ENCODE measurements at regions not wholly inside any gene's neighbourhood (a gene's known extent, or its start where the extent isn't known, plus 50 kb on each side); places are given as distances from the start of the nearest gene placed in this dataset.

DNA sequence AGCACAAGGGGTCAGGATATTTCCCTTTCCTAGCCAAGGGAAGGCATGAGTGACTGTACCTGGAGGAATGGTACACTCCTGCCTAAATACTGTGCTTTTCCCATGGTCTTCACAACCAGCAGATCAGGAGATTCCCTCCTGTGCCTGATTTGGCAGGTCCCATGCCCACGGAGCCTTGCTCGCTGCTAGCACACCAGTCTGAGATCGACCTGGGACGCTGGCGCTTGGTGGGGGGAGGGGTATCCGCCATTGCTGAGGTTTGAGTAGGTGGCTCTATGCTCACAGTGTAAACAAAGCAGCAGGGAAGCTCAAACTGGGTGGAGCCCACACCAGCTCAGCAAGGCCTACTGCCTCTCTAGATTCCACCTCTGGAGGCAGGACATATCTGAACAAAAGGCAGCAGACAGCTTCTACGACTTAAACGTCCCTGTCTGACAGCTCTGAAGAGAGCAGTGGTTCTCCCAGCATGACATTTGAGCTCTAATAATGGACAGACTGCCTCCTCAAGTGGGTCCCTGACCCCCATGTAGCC is 486.0 kb upstream of the CHRM3 start:
- Histone ChIP-seq H3K4me2 (replicated peaks; ENCODE audit: low read depth, low read length, poor library complexity, severe bottlenecking) (no peak overlapping the region), H3K27me3 (replicated peaks in 1 of 4; ENCODE audit: control extremely low read depth in 1 of 4, control insufficient read depth in 3 of 4, insufficient read depth in 4 of 4, low read length in 3 of 4) (no peaks in the 10 kb centered on the region), H3K4me1 (ENCODE audit: control insufficient read depth in 2 of 2, insufficient read depth in 2 of 2, low read length in 2 of 2) (no peaks in the 10 kb centered on the region), H2AFZ (ENCODE audit: insufficient read depth, low read depth, low read length, poor library complexity, severe bottlenecking) (no peak overlapping the region), H3K9me3 (ENCODE audit: control extremely low read depth in 1 of 3, control insufficient read depth in 2 of 3, insufficient read depth in 1 of 3, low read length in 2 of 3) (peaks cover 0 to 13% (median 0%) of the 10 kb centered on the region in 3 donors), H3K9ac (ENCODE audit: low read length) (no peak overlapping the region), H4K20me1 (ENCODE audit: control insufficient read depth, insufficient read depth, low read length, poor library complexity, severe bottlenecking) (no peaks in the 10 kb centered on the region), H3K27ac (ENCODE audit: low read length in 2 of 2) (no peak overlapping the region), H3K4me3 (ENCODE audit: control extremely low read depth in 1 of 5, extremely low read depth in 1 of 5, insufficient read depth in 1 of 5, low read depth in 2 of 5, low read length in 4 of 5) (no peak overlapping the region), H3K79me2 (ENCODE audit: control insufficient read depth, insufficient read depth, low read length) (no peaks in the 10 kb centered on the region), H3K36me3 (replicated peaks in 1 of 2; ENCODE audit: control extremely low read depth in 1 of 2, control insufficient read depth in 1 of 2, extremely low read depth in 1 of 2, insufficient read depth in 2 of 2, low read length in 1 of 2) (no peaks in the 10 kb centered on the region)
- Mint-ChIP-seq H3K4me3 (no peak overlapping the region), H3K4me1 (no peaks in the 10 kb centered on the region), H3K27ac (no peak overlapping the region), H3K27me3 (no peaks in the 10 kb centered on the region), H3K9me3 (ENCODE audit: insufficient read depth) (peaks cover 11% of the 10 kb centered on the region)
- WGBS (ENCODE audit: insufficient coverage) = 98% methylated on average over 3 of the region's 8 CpGs
- ChIA-PET POLR2A (no interaction called here), CTCF (no interaction called here)
- DNase-seq = no peak
- intact Hi-C loops (cut with micrococcal nuclease) = no loop called here
- ATAC-seq (ENCODE audit: low read depth) = no peak
- no peak for TF ChIP-seq CTCF (IDR thresholded peaks at IDR 0.05)
- TF ChIP-seq EZH2 (IDR thresholded peaks at IDR 0.05; ENCODE audit: borderline replicate concordance, insufficient read depth, low read depth, low read length, poor library complexity, severe bottlenecking) = no peak

GRCh38 chr1:238898856-238899255 is 487.5 kb upstream of the CHRM3 start:
- Histone ChIP-seq H3K27me3 (replicated peaks in 1 of 4; ENCODE audit: control extremely low read depth in 1 of 4, control insufficient read depth in 3 of 4, insufficient read depth in 4 of 4, low read length in 3 of 4) (no peaks in the 10 kb centered on the region), H3K4me2 (replicated peaks; ENCODE audit: low read depth, low read length, poor library complexity, severe bottlenecking) (no peak overlapping the region), H4K20me1 (ENCODE audit: control insufficient read depth, insufficient read depth, low read length, poor library complexity, severe bottlenecking) (no peaks in the 10 kb centered on the region), H3K4me3 (ENCODE audit: control extremely low read depth in 1 of 5, extremely low read depth in 1 of 5, insufficient read depth in 1 of 5, low read depth in 2 of 5, low read length in 4 of 5) (no peak overlapping the region), H3K79me2 (ENCODE audit: control insufficient read depth, insufficient read depth, low read length) (no peaks in the 10 kb centered on the region), H3K27ac (ENCODE audit: low read length in 2 of 2) (no peak overlapping the region), H2AFZ (ENCODE audit: insufficient read depth, low read depth, low read length, poor library complexity, severe bottlenecking) (no peak overlapping the region), H3K9ac (ENCODE audit: low read length) (no peak overlapping the region), H3K9me3 (ENCODE audit: control extremely low read depth in 1 of 3, control insufficient read depth in 2 of 3, insufficient read depth in 1 of 3, low read length in 2 of 3) (peaks cover 0 to 18% (median 0%) of the 10 kb centered on the region in 3 donors), H3K4me1 (ENCODE audit: control insufficient read depth in 2 of 2, insufficient read depth in 2 of 2, low read length in 2 of 2) (no peaks in the 10 kb centered on the region), H3K36me3 (replicated peaks in 1 of 2; ENCODE audit: control extremely low read depth in 1 of 2, control insufficient read depth in 1 of 2, extremely low read depth in 1 of 2, insufficient read depth in 2 of 2, low read length in 1 of 2) (no peaks in the 10 kb centered on the region)
- intact Hi-C loops (cut with micrococcal nuclease) = no loop called here
- Mint-ChIP-seq H3K27me3 (no peaks in the 10 kb centered on the region), H3K4me1 (no peaks in the 10 kb centered on the region), H3K9me3 (ENCODE audit: insufficient read depth) (peaks cover 10% of the 10 kb centered on the region), H3K4me3 (no peak overlapping the region), H3K27ac (no peak overlapping the region)
- no peak for TF ChIP-seq CTCF (IDR thresholded peaks at IDR 0.05)
- no peak for TF ChIP-seq EZH2 (IDR thresholded peaks at IDR 0.05; ENCODE audit: borderline replicate concordance, insufficient read depth, low read depth, low read length, poor library complexity, severe bottlenecking)
- ChIA-PET POLR2A (no interaction called here), CTCF (no interaction called here)
- ATAC-seq (ENCODE audit: low read depth) (no peak), DNase-seq (no peak)

All from B cell (primary cell).